ENCODE measurements at regions not wholly inside any gene's neighbourhood (a gene's known extent, or its start where the extent isn't known, plus 50 kb on each side); places are given as distances from the start of the nearest gene placed in this dataset.

GRCh38 chr6:137941995-137942394, 74.9 kb downstream of the TNFAIP3 start:
- Histone ChIP-seq H3K9me3 (replicated peaks; ENCODE audit: control insufficient read depth, insufficient read depth, low read depth, low read length) (no peaks in the 10 kb centered on the region; the same call in 1 of the 2 replicates), H3K27me3 (ENCODE audit: control insufficient read depth in 2 of 2, insufficient read depth in 2 of 2, low read length in 2 of 2) (no peaks in the 10 kb centered on the region), H2AFZ (ENCODE audit: low read depth, low read length) (no peak overlapping the region), H3K79me2 (ENCODE audit: control insufficient read depth, insufficient read depth, low read length) (no peaks in the 10 kb centered on the region), H3K4me3 (no peak overlapping the region), H3K36me3 (ENCODE audit: control insufficient read depth, insufficient read depth, low read length) (no peaks in the 10 kb centered on the region), H3K4me1 (replicated peaks in 1 of 2; ENCODE audit: control insufficient read depth in 2 of 2, insufficient read depth in 2 of 2, low read length in 2 of 2) (peaks cover 0 to 7% of the 10 kb centered on the region in 2 experiments; a peak in 2 of 5 replicates), H3K9ac (ENCODE audit: insufficient read depth in 1 of 2, low read depth in 2 of 2, low read length in 2 of 2) (no peak overlapping the region), H3K27ac (ENCODE audit: extremely low read depth, low read depth, low read length) (no peak overlapping the region), H3K9me1 (ENCODE audit: control insufficient read depth, insufficient read depth, low read length) (no peaks in the 10 kb centered on the region), H4K20me1 (replicated peaks; ENCODE audit: control insufficient read depth, insufficient read depth, low read length) (no peaks in the 10 kb centered on the region), H3K4me2 (ENCODE audit: insufficient read depth, low read length) (no peak overlapping the region)
- CTCF ChIA-PET (ENCODE audit: low intra/inter-chr PET ratio), result no interaction called here
- 25% methylated on average over 2 of the region's 2 CpGs for WGBS (ENCODE audit: insufficient coverage, low coverage, missing lambda C conversion rate)
- DNase-seq (ENCODE audit: extremely low read depth in 1 of 4, low spot score in 3 of 4) (no peak), ATAC-seq (no peak), FAIRE-seq (no peak)
- POLR2A ChIA-PET, result interaction anchor here (0.7 kb wide), 1 partner anchor 764 kb away, joined by 3 read pairs; no protein-coding TSS in a partner anchor
- intact Hi-C loops (cut with micrococcal nuclease) (no loop called here), in situ Hi-C loops (cut with MboI) (loop anchor here (5.0 to 10.0 kb wide), 3 partner anchors 75 to 227 kb away; partner anchors contain the start of gene TNFAIP3)
- no TSS peak for BruUV-seq (replicated peaks)
- TF ChIP-seq SRSF1 (IDR thresholded peaks at IDR 0.05; ENCODE audit: low read depth, low read length) (no peak), ZHX1 (conservative IDR thresholded peaks at IDR 0.05; ENCODE audit: low read length) (no peak), KDM4B (IDR thresholded peaks at IDR 0.05; ENCODE audit: borderline replicate concordance in 2 of 2, low read depth in 1 of 2) (no peak), CEBPG (CRISPR knock-in tag; IDR thresholded peaks at IDR 0.05) (no peak), CEBPG (tag; conservative IDR thresholded peaks at IDR 0.05 in 1 of 2, IDR thresholded peaks at IDR 0.05 in 1 of 2) (no peak), YBX1 (IDR thresholded peaks at IDR 0.05) (no peak), GTF2B (IDR thresholded peaks at IDR 0.05; ENCODE audit: extremely low read depth, insufficient read length) (no peak), CBFA2T2 (conservative IDR thresholded peaks at IDR 0.05) (no peak), POLR2G (IDR thresholded peaks at IDR 0.05; ENCODE audit: low read depth, low read length) (no peak), KLF16 (IDR thresholded peaks at IDR 0.05) (no peak), PRPF4 (IDR thresholded peaks at IDR 0.05; ENCODE audit: insufficient read depth, low read depth, low read length, poor library complexity, severe bottlenecking) (no peak), RREB1 (CRISPR knock-in tag; IDR thresholded peaks at IDR 0.05) (no peak), FOS (IDR thresholded peaks at IDR 0.05; ENCODE audit: extremely low read depth, insufficient read length) (no peak)

All from K562 (cell line).